RWPE2 (cell line): ENCODE measurements at regions not wholly inside any gene's neighbourhood (a gene's known extent, or its start where the extent isn't known, plus 50 kb on each side); places are given as distances from the start of the nearest gene placed in this dataset.
"Not testable (repeated sequence)": the region's sequence is repeated elsewhere in the genome, so short reads cannot be mapped to it uniquely, and the experiment has no call there.

Experiments used
- ATAC-seq: fragments of 200-7000 bp; cut with Tn5 transposase; 3 replicates; pipeline ENCODE4 v1.9.1; 2021; ENCODE audit warnings: low read depth
- DNase-seq: peaks from one replicate; pipeline ENCODE4 v3.0.0-alpha.2; 2020; ENCODE audit warnings: low spot score
- H3K27ac ChIP-seq: fragments of 450-650 bp; 2 replicates; pipeline ENCODE4 v1.5.1; 2017; ENCODE audit warnings: mild to moderate bottlenecking; ENCODE audit not compliant: poor library complexity, severe bottlenecking
- H3K27me3 ChIP-seq: fragments of 250-450 bp; sonication (Bioruptor Pico); 2 replicates; pipeline ENCODE4 v1.5.1; 2021; ENCODE audit warnings: mild to moderate bottlenecking, moderate library complexity; ENCODE audit not compliant: insufficient read depth, poor library complexity, severe bottlenecking
- H3K36me3 ChIP-seq: fragments of 250-450 bp; sonication (Bioruptor Pico); 2 replicates; pipeline ENCODE4 v1.5.1; 2020; ENCODE audit warnings: low read depth, mild to moderate bottlenecking, moderate library complexity
- H3K4me1 ChIP-seq: fragments of 250-450 bp; sonication (Bioruptor Pico); 2 replicates; pipeline ENCODE4 v1.5.1; 2021; ENCODE audit warnings: mild to moderate bottlenecking, moderate library complexity; ENCODE audit not compliant: insufficient read depth, poor library complexity, severe bottlenecking
- H3K4me3 ChIP-seq: fragments of 250-450 bp; sonication (Bioruptor Pico); 2 replicates; pipeline ENCODE4 v1.5.1; 2021; ENCODE audit warnings: mild to moderate bottlenecking, moderate library complexity; ENCODE audit not compliant: severe bottlenecking
- H3K9me3 ChIP-seq: fragments of 250-450 bp; sonication (Bioruptor Pico); 2 replicates; pipeline ENCODE4 v1.5.1; 2021; ENCODE audit warnings: mild to moderate bottlenecking, moderate library complexity; ENCODE audit not compliant: severe bottlenecking
- TF ChIP-seq, protein P1 (sequence below): fragments of 450-650 bp; IDR thresholded peaks from one replicate; pipeline ENCODE4 v1.5.1; 2017; ENCODE audit warnings: mild to moderate bottlenecking, moderate library complexity; ENCODE audit not compliant: poor library complexity, severe bottlenecking

DNA sequence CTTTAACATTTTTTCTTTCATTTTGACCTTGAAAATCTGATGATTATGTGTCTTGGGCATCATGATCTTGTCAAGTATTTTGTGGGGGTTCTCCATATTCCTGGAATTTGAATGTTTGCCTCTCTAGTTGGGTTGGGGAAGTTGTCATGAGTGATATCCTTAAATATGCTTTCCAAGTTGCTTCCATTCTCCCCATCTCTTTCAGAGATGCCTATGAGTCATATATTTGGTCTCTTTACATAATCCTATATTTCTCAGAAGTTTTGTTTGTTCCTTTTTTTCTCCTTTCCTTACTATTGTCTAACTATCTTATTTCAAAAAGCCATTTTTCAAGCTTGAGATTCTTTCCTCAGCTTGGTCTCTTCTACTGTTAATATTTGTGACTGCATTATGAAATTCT, 69.0 kb upstream of the CCDC80 start:
- H3K36me3 ChIP-seq: no peaks in the 10 kb centered on the region
- TF ChIP-seq, protein P1, sequence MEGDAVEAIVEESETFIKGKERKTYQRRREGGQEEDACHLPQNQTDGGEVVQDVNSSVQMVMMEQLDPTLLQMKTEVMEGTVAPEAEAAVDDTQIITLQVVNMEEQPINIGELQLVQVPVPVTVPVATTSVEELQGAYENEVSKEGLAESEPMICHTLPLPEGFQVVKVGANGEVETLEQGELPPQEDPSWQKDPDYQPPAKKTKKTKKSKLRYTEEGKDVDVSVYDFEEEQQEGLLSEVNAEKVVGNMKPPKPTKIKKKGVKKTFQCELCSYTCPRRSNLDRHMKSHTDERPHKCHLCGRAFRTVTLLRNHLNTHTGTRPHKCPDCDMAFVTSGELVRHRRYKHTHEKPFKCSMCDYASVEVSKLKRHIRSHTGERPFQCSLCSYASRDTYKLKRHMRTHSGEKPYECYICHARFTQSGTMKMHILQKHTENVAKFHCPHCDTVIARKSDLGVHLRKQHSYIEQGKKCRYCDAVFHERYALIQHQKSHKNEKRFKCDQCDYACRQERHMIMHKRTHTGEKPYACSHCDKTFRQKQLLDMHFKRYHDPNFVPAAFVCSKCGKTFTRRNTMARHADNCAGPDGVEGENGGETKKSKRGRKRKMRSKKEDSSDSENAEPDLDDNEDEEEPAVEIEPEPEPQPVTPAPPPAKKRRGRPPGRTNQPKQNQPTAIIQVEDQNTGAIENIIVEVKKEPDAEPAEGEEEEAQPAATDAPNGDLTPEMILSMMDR: no peak
- DNase-seq: no peak
- H3K27ac ChIP-seq: no peak overlapping the region
- H3K9me3 ChIP-seq: no peaks in the 10 kb centered on the region
- H3K4me3 ChIP-seq: no peak overlapping the region
- no peak for ATAC-seq
- no peaks in the 10 kb centered on the region for H3K4me1 ChIP-seq
- H3K27me3 ChIP-seq: no peaks in the 10 kb centered on the region

DNA sequence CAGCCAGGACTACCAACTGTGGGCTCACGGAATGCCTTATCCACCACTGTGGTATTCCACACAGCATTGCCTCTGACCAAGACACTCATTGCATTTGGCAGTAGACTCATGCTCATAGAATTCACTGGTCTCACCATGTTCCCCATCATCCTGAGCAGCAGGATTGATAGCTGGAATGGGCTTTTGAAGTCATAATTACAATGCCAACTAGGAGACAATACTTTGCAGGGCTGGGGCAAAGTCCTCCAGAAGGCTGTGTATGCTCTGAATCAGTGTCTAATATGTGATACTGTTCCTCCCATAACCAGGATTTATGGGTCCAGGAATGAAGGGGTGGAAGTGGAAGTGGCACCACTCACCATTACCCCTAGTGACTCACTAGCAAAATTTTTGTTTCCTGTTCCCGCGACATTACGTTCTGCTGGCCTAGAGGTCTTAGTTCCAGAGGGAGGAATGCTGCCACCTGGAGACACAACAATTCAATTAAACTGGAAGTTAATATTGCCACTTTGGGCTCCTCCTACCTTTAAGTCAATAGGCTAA, 58.6 kb upstream of the CCDC80 start:
- H3K9me3 ChIP-seq: no peaks in the 10 kb centered on the region
- TF ChIP-seq, protein P1: peak; percentile 58
- H3K27me3 ChIP-seq: no peaks in the 10 kb centered on the region
- DNase-seq: no peak
- H3K4me3 ChIP-seq: no peak overlapping the region
- H3K36me3 ChIP-seq: no peaks in the 10 kb centered on the region
- H3K4me1 ChIP-seq: peaks cover 12% of the 10 kb centered on the region
- peak overlapping the region; percentile 51 for H3K27ac ChIP-seq
- peak; percentile 53 for ATAC-seq

DNA sequence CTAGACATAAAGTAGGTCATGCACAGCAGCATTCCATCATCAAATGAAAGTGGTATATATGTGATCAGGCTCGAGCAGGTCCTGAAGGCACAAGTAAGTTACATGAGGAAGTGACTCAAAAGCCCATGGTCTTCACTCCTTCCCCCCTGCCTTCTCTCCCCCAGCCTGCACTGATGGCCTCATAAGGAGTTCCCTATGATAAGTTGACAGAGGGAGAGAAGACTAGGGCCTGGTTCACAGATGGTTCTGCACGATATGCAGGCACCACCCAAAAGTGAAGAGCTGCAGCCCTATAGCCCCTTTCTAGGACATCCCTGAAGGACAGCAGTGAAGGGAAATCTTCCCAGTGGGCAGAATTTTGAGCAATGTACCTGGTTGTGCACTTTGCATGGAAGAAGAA, 57.5 kb upstream of the CCDC80 start:
- not testable (repeated sequence) for H3K36me3 ChIP-seq, H3K27me3 ChIP-seq, H3K4me3 ChIP-seq, H3K9me3 ChIP-seq, ATAC-seq, DNase-seq
- peak overlapping the region; percentile 51 for H3K27ac ChIP-seq
- H3K4me1 ChIP-seq: peaks cover 12% of the 10 kb centered on the region

DNA sequence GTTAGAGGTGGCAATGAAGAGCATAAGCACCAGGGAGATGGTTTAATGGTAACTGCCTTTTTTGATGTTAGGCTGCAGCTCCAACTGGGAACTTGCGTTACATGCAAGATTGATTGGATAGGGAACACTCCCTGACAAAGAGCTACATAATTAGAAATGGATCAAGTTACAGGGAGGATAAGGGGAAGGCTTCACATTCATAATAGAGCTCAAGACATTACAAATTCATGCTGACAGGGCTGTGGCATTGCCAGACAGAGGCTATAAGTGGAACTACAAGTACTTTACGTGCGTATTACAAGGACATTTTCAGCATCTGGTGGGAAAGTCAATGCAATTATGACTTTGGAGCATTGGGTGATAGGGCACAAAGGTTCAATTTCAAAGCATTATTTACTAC, 55.3 kb upstream of the CCDC80 start:
- DNase-seq: not testable (repeated sequence)

DNA sequence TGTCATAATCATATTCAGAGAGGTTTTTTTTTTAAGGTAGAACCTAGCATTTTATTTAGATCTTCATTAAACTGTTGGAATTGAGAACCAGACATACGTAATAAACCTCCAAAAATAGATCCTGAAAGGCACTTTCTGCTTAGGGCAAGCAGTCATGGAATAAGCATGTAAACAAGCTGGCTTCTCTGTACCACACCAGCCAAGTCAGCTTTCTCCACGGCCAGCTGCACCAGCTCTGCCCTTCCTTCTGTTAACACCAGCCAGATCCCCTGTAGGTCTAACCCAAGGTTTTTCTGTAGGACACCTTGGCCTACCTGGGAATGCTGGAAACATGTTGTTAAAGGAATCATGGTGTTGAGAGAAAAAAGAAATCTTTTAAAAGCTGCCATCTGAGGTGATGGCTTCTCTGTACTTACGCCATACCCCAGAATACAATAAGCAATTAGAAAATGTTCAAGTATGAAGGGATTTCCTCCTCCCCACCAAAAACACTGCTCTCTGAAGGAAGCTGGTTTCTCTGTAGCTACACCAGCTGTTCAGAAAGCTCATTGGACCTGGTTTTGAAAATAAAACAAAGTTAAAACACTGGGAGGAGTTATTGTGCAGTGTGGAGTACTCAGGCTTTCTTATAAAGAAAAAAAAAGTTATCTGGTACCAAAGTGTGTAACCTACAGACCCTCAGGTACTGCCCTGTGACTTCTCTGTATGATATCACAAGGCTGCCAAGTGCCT, 54.6 kb upstream of the CCDC80 start:
- H3K27ac ChIP-seq, H3K9me3 ChIP-seq, H3K4me3 ChIP-seq, H3K27me3 ChIP-seq, H3K36me3 ChIP-seq, DNase-seq, ATAC-seq: not testable (repeated sequence)
- peaks cover 12% of the 10 kb centered on the region for H3K4me1 ChIP-seq

More for the DNA sequence above, 55.3 kb upstream of the CCDC80 start:
- H3K36me3 ChIP-seq, ATAC-seq, H3K27ac ChIP-seq, H3K4me3 ChIP-seq, H3K27me3 ChIP-seq, H3K9me3 ChIP-seq: not testable (repeated sequence)
- peaks cover 12% of the 10 kb centered on the region for H3K4me1 ChIP-seq

DNA sequence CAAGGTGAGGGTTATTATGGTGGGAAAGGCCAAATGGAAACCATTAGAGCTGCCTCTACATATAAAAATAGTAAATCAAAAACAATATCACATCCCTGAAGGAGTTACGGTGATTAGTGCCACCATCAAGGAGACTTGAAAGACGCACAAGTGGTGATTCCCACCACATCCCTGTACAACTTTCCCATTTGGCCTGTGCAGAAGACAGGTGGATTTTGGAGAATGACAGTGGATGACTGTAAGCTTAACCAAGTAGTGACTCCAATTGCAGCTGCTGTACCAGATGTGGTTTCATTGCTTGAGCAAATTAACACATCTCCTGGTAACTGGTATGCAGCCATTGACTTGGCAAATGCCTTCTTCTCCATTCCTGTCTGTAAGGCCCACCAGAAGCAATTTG, 54.0 kb upstream of the CCDC80 start:
- not testable (repeated sequence) for DNase-seq, H3K9me3 ChIP-seq, H3K4me1 ChIP-seq, H3K27me3 ChIP-seq, ATAC-seq, H3K36me3 ChIP-seq, H3K4me3 ChIP-seq, H3K27ac ChIP-seq

DNA sequence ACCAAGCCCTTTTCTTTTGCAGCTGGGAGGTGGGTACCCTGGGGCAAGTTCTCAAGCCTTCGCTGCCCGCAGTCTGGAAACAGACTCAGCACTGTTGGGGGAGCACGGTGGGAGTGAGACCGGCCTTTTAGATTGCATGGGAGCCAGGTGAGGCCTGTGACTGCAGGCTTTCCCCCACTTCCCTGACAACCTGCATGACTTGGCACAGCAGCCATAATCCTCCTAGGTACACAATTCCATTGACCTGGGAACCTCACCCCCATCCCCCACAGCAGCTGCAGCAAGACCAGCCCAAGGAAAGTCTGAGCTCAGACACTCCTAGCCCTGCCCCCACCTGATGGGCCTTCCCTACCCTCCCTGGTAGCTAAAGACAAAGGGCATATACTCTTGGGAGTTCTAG, 52.2 kb upstream of the CCDC80 start:
- peaks cover 16% of the 10 kb centered on the region for H3K4me1 ChIP-seq
- H3K36me3 ChIP-seq: no peaks in the 10 kb centered on the region
- TF ChIP-seq, protein P1: no peak
- H3K4me3 ChIP-seq: no peak overlapping the region
- no peak overlapping the region for H3K27ac ChIP-seq
- ATAC-seq: no peak
- no peaks in the 10 kb centered on the region for H3K27me3 ChIP-seq
- DNase-seq: no peak
- no peaks in the 10 kb centered on the region for H3K9me3 ChIP-seq
